ENCODE measurements at regions not wholly inside any gene's neighbourhood (a gene's known extent, or its start where the extent isn't known, plus 50 kb on each side); places are given as distances from the start of the nearest gene placed in this dataset.

- DNase-seq (ENCODE audit: low spot score), result no peak
- Mint-ChIP-seq H3K9me3 (no peaks in the 10 kb centered on the region), H3K27ac (no peak overlapping the region), H3K27me3 (ENCODE audit: low read depth) (no peaks in the 10 kb centered on the region; the same call in 1 of the 2 replicates), H3K36me3 (no peaks in the 10 kb centered on the region), H3K4me1 (peaks cover 39% of the 10 kb centered on the region), H3K4me3 (no peak overlapping the region)
- ChIA-PET POLR2A (no interaction called here), CTCF (no interaction called here)
- TF ChIP-seq ARID4B (CRISPR knock-in tag; IDR thresholded peaks at IDR 0.05; ENCODE audit: borderline replicate concordance) (no peak), ATF2 (CRISPR knock-in tag; IDR thresholded peaks at IDR 0.05; ENCODE audit: borderline replicate concordance, low read depth) (no peak), ZNF232 (CRISPR knock-in tag; IDR thresholded peaks at IDR 0.05) (no peak), ZNF416 (CRISPR knock-in tag; IDR thresholded peaks at IDR 0.05) (no peak), RORB (CRISPR knock-in tag; IDR thresholded peaks at IDR 0.05) (no peak), NFE2L1 (CRISPR knock-in tag; IDR thresholded peaks at IDR 0.05) (no peak), AFF4 (CRISPR knock-in tag; IDR thresholded peaks at IDR 0.05; ENCODE audit: borderline replicate concordance) (no peak)
- ATAC-seq, result no peak
Observed at GRCh38 chr18:51660188-51660715, 462.8 kb upstream of the MEX3C start.

- no peak for ATAC-seq
- ChIA-PET POLR2A (no interaction called here), CTCF (no interaction called here)
- no peaks in the 10 kb centered on the region for H3K9me3 Mint-ChIP-seq
- no peaks in the 10 kb centered on the region for H3K36me3 Mint-ChIP-seq
- DNase-seq (ENCODE audit: low spot score), result no peak
- H3K4me3 Mint-ChIP-seq, result no peak overlapping the region
- H3K27ac Mint-ChIP-seq, result no peak overlapping the region
- TF ChIP-seq ZSCAN18 (CRISPR knock-in tag; IDR thresholded peaks at IDR 0.05) (no peak), NFE2L1 (CRISPR knock-in tag; IDR thresholded peaks at IDR 0.05) (no peak)
- H3K27me3 Mint-ChIP-seq (ENCODE audit: low read depth), result no peaks in the 10 kb centered on the region; the same call in 1 of the 2 replicates
- H3K4me1 Mint-ChIP-seq, result peaks cover 21% of the 10 kb centered on the region
Observed at GRCh38 chr18:51664236-51664635, 466.8 kb upstream of the MEX3C start.

- CTCF ChIA-PET, result interaction anchor here (0.9 to 2.2 kb wide), 3 partner anchors 46 to 622 kb away, joined by 3 to 19 read pairs (median 3); no protein-coding TSS in a partner anchor
- ATAC-seq, result no peak
- POLR2A ChIA-PET, result no interaction called here
- no peaks in the 10 kb centered on the region for H3K9me3 Mint-ChIP-seq
- no peaks in the 10 kb centered on the region for H3K27me3 Mint-ChIP-seq (ENCODE audit: low read depth)
- no peak overlapping the region for H3K4me3 Mint-ChIP-seq
- TF ChIP-seq NFE2L1 (CRISPR knock-in tag; IDR thresholded peaks at IDR 0.05), result no peak
- TF ChIP-seq ATF3 (CRISPR knock-in tag; conservative IDR thresholded peaks at IDR 0.05), result no peak
- no peak for TF ChIP-seq KAT7 (CRISPR knock-in tag; IDR thresholded peaks at IDR 0.05; ENCODE audit: borderline replicate concordance)
- no peak for TF ChIP-seq CBFB (CRISPR knock-in tag; IDR thresholded peaks at IDR 0.05; ENCODE audit: low read depth)
- no peak for TF ChIP-seq JAZF1 (CRISPR knock-in tag; IDR thresholded peaks at IDR 0.05)
- H3K4me1 Mint-ChIP-seq, result peaks cover 17% of the 10 kb centered on the region
- DNase-seq (ENCODE audit: low spot score), result no peak
- no peaks in the 10 kb centered on the region for H3K36me3 Mint-ChIP-seq
- no peak overlapping the region for H3K27ac Mint-ChIP-seq
Observed at GRCh38 chr18:51666763-51667191, 469.3 kb upstream of the MEX3C start.
